ENCODE measurements at regions not wholly inside any gene's neighbourhood (a gene's known extent, or its start where the extent isn't known, plus 50 kb on each side); places are given as distances from the start of the nearest gene placed in this dataset.

- no peak for DNase-seq
These were observed 304.5 kb upstream of the B3GAT1 start for GRCh38 chr11:134716582-134716981.

GRCh38 chr11:134714021-134714656 is 302.1 kb upstream of the B3GAT1 start:
- DNase-seq = no peak

- DNase-seq = no peak
These were observed 300.4 kb upstream of the B3GAT1 start for GRCh38 chr11:134712228-134713145.

- DNase-seq = no peak
These were observed 299.5 kb upstream of the B3GAT1 start for GRCh38 chr11:134711588-134711987.

GRCh38 chr11:134710861-134711407 is 298.9 kb upstream of the B3GAT1 start:
- DNase-seq = no peak

- DNase-seq = no peak
These were observed 293.8 kb upstream of the B3GAT1 start for GRCh38 chr11:134705858-134706257.

- DNase-seq = no peak
These were observed 290.8 kb upstream of the B3GAT1 start for GRCh38 chr11:134702827-134703226.

- no peak for DNase-seq
These were observed 289.6 kb upstream of the B3GAT1 start for GRCh38 chr11:134701564-134702165.

GRCh38 chr11:134700101-134700640 is 288.1 kb upstream of the B3GAT1 start:
- no peak for DNase-seq

GRCh38 chr11:134696455-134696854 is 284.4 kb upstream of the B3GAT1 start:
- no peak for DNase-seq

- peak; percentile 32 for DNase-seq
These were observed 279.9 kb upstream of the B3GAT1 start for GRCh38 chr11:134691985-134692384.

- no peak for DNase-seq
These were observed 279.3 kb upstream of the B3GAT1 start for GRCh38 chr11:134691295-134691873.

GRCh38 chr11:134689886-134690285 is 277.8 kb upstream of the B3GAT1 start:
- no peak for DNase-seq

GRCh38 chr11:134687548-134687947 is 275.5 kb upstream of the B3GAT1 start:
- no peak for DNase-seq

GRCh38 chr11:134686460-134687061 is 274.5 kb upstream of the B3GAT1 start:
- no peak for DNase-seq

- no peak for DNase-seq
These were observed 273.8 kb upstream of the B3GAT1 start for GRCh38 chr11:134685793-134686380.

- DNase-seq = no peak
These were observed 272.5 kb upstream of the B3GAT1 start for GRCh38 chr11:134684576-134684975.

GRCh38 chr11:134683860-134684259 is 271.8 kb upstream of the B3GAT1 start:
- DNase-seq = no peak

- DNase-seq = no peak
These were observed 270.5 kb upstream of the B3GAT1 start for GRCh38 chr11:134682577-134682976.

GRCh38 chr11:134679592-134679991 is 267.6 kb upstream of the B3GAT1 start:
- DNase-seq = no peak

- DNase-seq = no peak
These were observed 266.7 kb upstream of the B3GAT1 start for GRCh38 chr11:134678744-134679143.
